IPS-18c (cell line): ENCODE measurements at regions not wholly inside any gene's neighbourhood (a gene's known extent, or its start where the extent isn't known, plus 50 kb on each side); places are given as distances from the start of the nearest gene placed in this dataset.

Experiments used
- H3K4me3 ChIP-seq: 2 replicates; pipeline ENCODE4 v1.7.0; 2013; ENCODE audit warnings: low read depth, mild to moderate bottlenecking, low read length, moderate library complexity; ENCODE audit not compliant: insufficient read depth
- H3K9me3 ChIP-seq: one replicate; pipeline ENCODE4 v1.6.1; 2013; ENCODE audit warnings: mild to moderate bottlenecking, low read length, moderate library complexity; ENCODE audit not compliant: control insufficient read depth, insufficient read depth

DNA sequence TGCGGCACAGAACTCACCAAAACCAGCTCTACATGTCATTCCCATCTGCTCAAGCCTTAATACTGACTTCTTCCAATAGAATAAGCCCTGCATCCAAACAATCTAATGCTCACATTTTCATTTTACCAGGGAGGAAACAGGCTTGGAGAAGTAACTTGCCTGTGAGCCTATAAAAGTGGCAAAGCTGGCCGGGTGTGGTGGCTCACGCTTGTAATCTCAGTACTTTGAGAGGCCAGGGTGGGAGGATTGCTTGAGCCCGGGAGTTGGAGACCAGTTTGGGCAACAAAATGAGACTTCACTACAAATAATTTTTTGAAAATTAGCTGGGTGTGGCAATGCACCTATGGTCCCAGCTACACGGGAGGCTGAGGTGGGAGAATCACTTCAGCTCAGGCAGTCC, 133.7 kb downstream of the LY86 start:
- no peaks in the 10 kb centered on the region for H3K9me3 ChIP-seq
- H3K4me3 ChIP-seq, result no peak overlapping the region

DNA sequence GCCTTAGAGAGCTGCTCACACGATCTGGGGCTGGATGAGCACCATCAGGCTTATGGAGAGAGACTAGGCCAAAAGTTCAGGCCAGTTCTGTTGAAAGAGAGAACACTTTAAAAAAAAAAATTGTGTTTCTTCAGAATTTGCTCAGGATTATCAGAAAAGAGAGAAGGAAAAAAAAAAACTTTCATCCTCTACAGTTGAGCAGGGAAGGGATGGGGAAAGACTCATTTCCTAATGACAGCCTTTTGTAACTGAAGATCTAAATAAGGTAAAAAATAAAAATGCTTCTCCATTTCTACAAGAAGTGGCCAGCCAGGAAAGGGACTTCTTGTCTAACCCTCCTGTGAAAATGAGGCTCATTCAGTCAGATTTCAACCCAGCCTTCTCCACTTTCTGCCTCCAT, 134.8 kb downstream of the LY86 start:
- no peak overlapping the region for H3K4me3 ChIP-seq
- no peaks in the 10 kb centered on the region for H3K9me3 ChIP-seq

- no peaks in the 10 kb centered on the region for H3K9me3 ChIP-seq
- H3K4me3 ChIP-seq, result no peak overlapping the region
Measured at GRCh38 chr6:6723921-6724538, 135.5 kb downstream of the LY86 start.

GRCh38 chr6:6724539-6725467, 136.3 kb downstream of the LY86 start:
- peak overlapping the region; percentile 25 for H3K4me3 ChIP-seq
- H3K9me3 ChIP-seq, result no peaks in the 10 kb centered on the region

DNA sequence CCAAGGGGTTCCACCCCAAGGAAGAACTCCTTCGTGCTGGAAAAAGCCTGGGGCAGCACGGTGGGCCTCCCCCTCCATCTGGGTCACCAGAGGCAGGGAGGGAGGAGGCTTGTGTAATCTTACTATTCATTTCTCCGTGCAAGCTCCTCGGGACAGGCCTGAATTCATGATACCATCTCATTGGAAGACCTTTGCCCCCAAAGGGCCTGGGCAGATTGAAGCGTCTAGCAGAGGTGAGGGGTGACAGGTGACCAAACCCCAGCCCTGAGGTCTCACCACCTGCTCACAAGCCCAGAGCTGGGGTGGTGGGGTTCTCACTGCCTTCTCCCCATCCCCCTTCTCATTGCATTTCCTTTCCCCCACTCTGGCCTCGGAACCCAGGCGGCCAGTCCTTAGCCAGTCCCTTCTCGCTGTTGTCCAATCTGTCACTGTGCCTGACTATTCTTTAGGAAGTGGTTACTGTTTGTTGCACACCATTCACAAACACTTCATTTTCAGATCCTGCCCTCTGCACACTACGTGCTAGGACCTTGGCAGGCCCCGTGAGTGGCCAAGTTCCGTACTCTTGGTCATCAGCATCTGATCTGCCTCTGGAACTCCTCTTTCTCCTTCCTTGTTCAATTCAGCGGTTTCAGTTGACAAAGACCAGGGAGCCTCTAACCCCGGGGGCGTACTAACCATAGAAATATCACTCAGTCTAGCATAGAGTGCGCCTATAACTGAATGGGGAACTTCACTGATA, 137.1 kb downstream of the LY86 start:
- H3K9me3 ChIP-seq, result no peaks in the 10 kb centered on the region
- peak overlapping the region; percentile 25; the same call in 1 of the 2 replicates for H3K4me3 ChIP-seq

GRCh38 chr6:6728169-6728941, 139.8 kb downstream of the LY86 start:
- Histone ChIP-seq H3K9me3 (no peaks in the 10 kb centered on the region), H3K4me3 (no peak overlapping the region)

GRCh38 chr6:6729971-6730370, 141.5 kb downstream of the LY86 start:
- Histone ChIP-seq H3K9me3 (no peaks in the 10 kb centered on the region), H3K4me3 (no peak overlapping the region)

- Histone ChIP-seq H3K9me3 (no peaks in the 10 kb centered on the region), H3K4me3 (no peak overlapping the region)
Measured at GRCh38 chr6:6730831-6731230, 142.3 kb downstream of the LY86 start.

- H3K4me3 ChIP-seq, result no peak overlapping the region
- H3K9me3 ChIP-seq, result no peaks in the 10 kb centered on the region
Measured at GRCh38 chr6:6734479-6735465, 146.3 kb downstream of the LY86 start.

DNA sequence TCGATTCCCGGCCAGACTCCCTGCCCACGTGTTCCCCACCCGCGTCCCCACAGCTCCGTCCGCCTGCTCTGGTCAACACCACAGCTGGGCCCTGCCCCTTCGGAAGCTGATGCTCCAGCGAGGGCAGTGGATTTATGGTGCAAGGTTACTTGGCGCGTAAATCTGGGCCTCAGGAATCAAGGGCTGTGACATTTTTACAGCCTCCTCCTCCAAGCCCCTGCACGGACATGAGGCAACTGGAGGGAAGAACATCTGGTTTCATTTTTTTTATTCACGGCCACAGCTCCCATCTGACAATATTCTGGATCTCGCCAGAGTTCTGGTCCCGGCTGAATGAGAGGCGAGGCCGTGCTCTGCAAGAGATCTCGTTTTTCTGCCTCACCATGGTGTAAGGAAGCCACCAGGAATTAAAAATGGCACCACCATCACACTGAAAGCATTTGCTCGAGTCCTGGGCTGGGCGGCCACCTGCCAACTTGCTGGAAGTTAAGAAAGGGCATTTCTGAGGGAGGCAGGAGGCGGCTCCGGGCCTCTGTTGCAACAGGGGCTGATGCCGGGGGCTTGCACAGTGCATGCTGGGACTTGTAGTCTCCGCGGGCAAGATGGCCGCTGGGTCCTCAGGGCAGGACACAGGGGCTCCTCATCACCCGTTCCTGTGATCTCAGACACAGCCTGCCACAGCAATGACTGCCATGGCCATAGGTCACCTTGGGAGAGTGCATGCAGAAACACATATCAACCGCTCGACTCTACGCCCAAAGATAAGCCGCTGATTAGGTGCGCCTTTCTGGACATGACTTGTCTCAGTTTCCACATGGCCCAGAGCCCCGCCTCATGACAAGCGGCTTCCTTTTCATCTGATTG, 148.5 kb downstream of the LY86 start:
- no peaks in the 10 kb centered on the region for H3K9me3 ChIP-seq
- H3K4me3 ChIP-seq, result no peak overlapping the region

DNA sequence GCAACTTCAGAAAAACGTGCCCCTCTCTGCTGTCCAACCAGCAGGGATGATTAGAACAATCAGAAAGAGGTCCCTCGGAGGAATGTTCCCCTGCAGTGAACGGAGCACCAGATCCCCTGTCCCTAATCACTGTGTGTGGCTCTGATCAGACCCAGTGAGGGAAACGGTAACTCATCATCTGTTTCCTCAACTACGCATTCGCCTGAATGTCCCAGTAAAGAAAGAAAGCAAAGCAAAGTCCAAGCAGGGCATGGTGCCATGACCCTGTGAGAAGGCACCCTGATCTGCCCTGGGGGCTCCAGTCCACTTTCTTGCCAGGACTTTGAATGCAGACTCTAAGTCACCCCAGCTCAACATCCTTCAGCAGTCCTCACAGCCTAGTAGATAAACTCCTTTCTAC, 149.2 kb downstream of the LY86 start:
- Histone ChIP-seq H3K9me3 (no peaks in the 10 kb centered on the region), H3K4me3 (no peak overlapping the region)

- Histone ChIP-seq H3K4me3 (no peak overlapping the region), H3K9me3 (no peaks in the 10 kb centered on the region)
Measured at GRCh38 chr6:6738108-6738507, 149.6 kb downstream of the LY86 start.

- H3K4me3 ChIP-seq, result no peak overlapping the region
- no peaks in the 10 kb centered on the region for H3K9me3 ChIP-seq
Measured at GRCh38 chr6:6738922-6739716, 150.6 kb downstream of the LY86 start.

- H3K4me3 ChIP-seq, result no peak overlapping the region
- H3K9me3 ChIP-seq, result no peaks in the 10 kb centered on the region
Measured at GRCh38 chr6:6740595-6740994, 152.1 kb downstream of the LY86 start.

DNA sequence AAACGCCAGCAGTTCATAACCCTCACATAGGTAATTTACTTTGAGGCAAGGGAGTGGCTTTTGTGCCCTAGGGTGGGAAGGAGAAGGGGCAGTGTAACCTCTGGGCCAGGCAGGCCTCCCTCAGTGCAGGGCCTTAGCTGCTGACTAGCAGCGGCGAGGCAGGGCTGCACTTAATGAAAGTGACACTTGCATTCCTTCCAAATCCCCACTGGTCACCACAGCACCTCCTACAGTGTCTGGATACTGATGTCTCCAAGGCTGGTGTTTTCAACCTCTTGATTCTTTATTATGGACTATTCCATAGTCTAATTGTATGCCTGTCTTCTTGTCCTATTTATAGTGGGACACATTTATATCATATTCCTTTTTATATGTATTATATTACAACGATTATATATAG, 152.7 kb downstream of the LY86 start:
- H3K4me3 ChIP-seq, result no peak overlapping the region
- no peaks in the 10 kb centered on the region for H3K9me3 ChIP-seq
